ENCODE measurements at regions not wholly inside any gene's neighbourhood (a gene's known extent, or its start where the extent isn't known, plus 50 kb on each side); places are given as distances from the start of the nearest gene placed in this dataset.

DNA sequence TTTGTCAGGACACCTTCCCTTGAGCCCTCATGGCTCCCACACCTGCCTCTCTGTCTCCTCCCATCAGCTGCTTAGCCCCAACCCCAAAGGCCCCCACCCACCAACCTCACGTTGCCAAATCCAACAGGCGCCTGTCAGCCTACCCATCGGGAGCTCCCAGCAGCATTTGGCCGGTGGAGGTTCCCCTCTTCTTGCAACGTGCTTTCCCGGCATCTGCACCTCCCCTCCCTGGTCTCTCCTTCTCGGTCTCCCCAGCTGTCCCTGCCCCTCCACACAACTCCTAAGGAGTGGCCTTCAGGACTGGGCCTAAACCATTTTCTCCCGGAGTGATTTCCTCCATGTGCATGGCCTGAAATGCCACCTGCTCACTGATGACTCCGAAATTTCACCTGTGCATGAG, 71.9 kb downstream of the KLHDC7A start:
- DNase-seq: no peak
- ChIA-PET CTCF (no interaction called here), POLR2A (interaction anchor here (0.7 kb wide), 1 partner anchor 893 kb away, joined by 3 read pairs; no protein-coding TSS in a partner anchor)

DNA sequence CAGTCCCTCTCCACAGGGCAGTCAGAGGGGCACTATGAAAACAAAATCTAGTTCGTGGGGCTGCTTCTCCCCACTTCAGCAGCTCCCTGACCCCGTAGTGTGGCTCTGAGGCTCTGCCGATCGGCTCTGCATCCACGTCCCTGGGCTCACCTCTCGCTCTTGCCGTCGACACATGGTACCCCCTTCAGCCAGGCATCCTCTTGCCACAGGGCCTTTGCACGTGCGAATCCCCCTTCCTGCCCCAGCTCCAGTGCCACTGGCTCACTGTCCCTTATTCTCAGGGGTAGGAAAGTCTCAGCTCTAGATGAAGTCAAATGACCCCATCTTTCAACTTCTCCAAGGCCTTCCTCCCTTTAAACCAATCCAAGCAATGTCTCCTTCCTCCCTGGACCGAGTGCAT, 72.7 kb downstream of the KLHDC7A start:
- H3K9me3 ChIP-seq (ENCODE audit: control extremely low read depth in 1 of 5, control insufficient read depth in 4 of 5, insufficient read depth in 2 of 5, low read depth in 1 of 5, low read length in 4 of 5): no peaks in the 10 kb centered on the region
- no peak overlapping the region for H3K27ac ChIP-seq (ENCODE audit: insufficient read depth in 1 of 2, low read depth in 1 of 2, low read length in 2 of 2, poor library complexity in 1 of 2, severe bottlenecking in 2 of 2)
- no peak overlapping the region for H3K4me3 ChIP-seq (ENCODE audit: control insufficient read depth in 1 of 7, extremely low read depth in 1 of 7, insufficient read depth in 4 of 7, low read depth in 2 of 7, low read length in 6 of 7)
- DNase-seq: no peak
- no peaks in the 10 kb centered on the region for H3K4me1 ChIP-seq (ENCODE audit: control extremely low read depth in 1 of 4, control insufficient read depth in 4 of 4, insufficient read depth in 4 of 4, low read length in 3 of 4)
- H3K27me3 ChIP-seq (replicated peaks in 2 of 5; ENCODE audit: control insufficient read depth in 4 of 5, insufficient read depth in 5 of 5, low read length in 4 of 5): peaks cover 0 to 55% (median 12%) of the 10 kb centered on the region in 5 experiments
- ChIA-PET POLR2A (interaction anchor here (0.6 kb wide), 1 partner anchor 281 kb away, joined by 5 read pairs; no protein-coding TSS in a partner anchor), CTCF (interaction anchor here (0.8 to 1.1 kb wide), 3 partner anchors 18 to 630 kb away, joined by 3 to 4 read pairs (median 3); no protein-coding TSS in a partner anchor)
- no peaks in the 10 kb centered on the region for H3K36me3 ChIP-seq (ENCODE audit: control insufficient read depth in 4 of 4, insufficient read depth in 4 of 4, low read length in 3 of 4)
- WGBS (ENCODE audit: insufficient coverage): 100% methylated on average over 10 of the region's 11 CpGs

More for the DNA sequence above, 71.9 kb downstream of the KLHDC7A start:
- Histone ChIP-seq H3K36me3 (ENCODE audit: control insufficient read depth in 4 of 4, insufficient read depth in 4 of 4, low read length in 3 of 4) (no peaks in the 10 kb centered on the region), H3K27me3 (replicated peaks in 2 of 5; ENCODE audit: control insufficient read depth in 4 of 5, insufficient read depth in 5 of 5, low read length in 4 of 5) (peaks cover 0 to 55% (median 7%) of the 10 kb centered on the region in 5 experiments), H3K4me1 (ENCODE audit: control extremely low read depth in 1 of 4, control insufficient read depth in 4 of 4, insufficient read depth in 4 of 4, low read length in 3 of 4) (no peaks in the 10 kb centered on the region), H3K27ac (ENCODE audit: insufficient read depth in 1 of 2, low read depth in 1 of 2, low read length in 2 of 2, poor library complexity in 1 of 2, severe bottlenecking in 2 of 2) (no peak overlapping the region), H3K4me3 (ENCODE audit: control insufficient read depth in 1 of 7, extremely low read depth in 1 of 7, insufficient read depth in 4 of 7, low read depth in 2 of 7, low read length in 6 of 7) (no peak overlapping the region), H3K9me3 (ENCODE audit: control extremely low read depth in 1 of 5, control insufficient read depth in 4 of 5, insufficient read depth in 2 of 5, low read depth in 1 of 5, low read length in 4 of 5) (no peaks in the 10 kb centered on the region)
- 63% methylated on average over 9 of the region's 9 CpGs for WGBS (ENCODE audit: insufficient coverage)

DNA sequence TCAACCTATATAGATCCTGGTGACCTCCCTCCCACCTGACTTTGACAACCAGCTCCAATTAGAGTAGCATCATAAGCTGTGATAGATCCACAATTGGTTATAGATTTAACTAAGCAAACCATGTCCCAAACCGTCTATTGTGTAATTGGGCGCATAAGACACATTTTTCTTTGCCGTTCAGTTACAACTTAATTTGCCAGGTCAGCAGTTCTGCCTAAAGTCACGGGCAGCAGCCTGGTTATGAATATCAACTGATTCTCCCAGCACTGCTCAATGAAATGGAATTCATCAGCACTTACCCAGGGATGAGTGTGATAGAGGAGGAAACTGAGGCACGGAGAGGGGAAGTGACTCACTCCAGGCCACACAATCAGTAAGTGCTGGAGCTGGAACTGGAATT, 73.4 kb downstream of the KLHDC7A start:
- Histone ChIP-seq H3K27ac (ENCODE audit: insufficient read depth in 1 of 2, low read depth in 1 of 2, low read length in 2 of 2, poor library complexity in 1 of 2, severe bottlenecking in 2 of 2) (no peak overlapping the region), H3K4me3 (ENCODE audit: control insufficient read depth in 1 of 7, extremely low read depth in 1 of 7, insufficient read depth in 4 of 7, low read depth in 2 of 7, low read length in 6 of 7) (no peak overlapping the region), H3K9me3 (ENCODE audit: control extremely low read depth in 1 of 5, control insufficient read depth in 4 of 5, insufficient read depth in 2 of 5, low read depth in 1 of 5, low read length in 4 of 5) (no peaks in the 10 kb centered on the region), H3K36me3 (ENCODE audit: control insufficient read depth in 4 of 4, insufficient read depth in 4 of 4, low read length in 3 of 4) (no peaks in the 10 kb centered on the region), H3K27me3 (replicated peaks in 2 of 5; ENCODE audit: control insufficient read depth in 4 of 5, insufficient read depth in 5 of 5, low read length in 4 of 5) (peaks cover 0 to 55% (median 14%) of the 10 kb centered on the region in 5 experiments), H3K4me1 (ENCODE audit: control extremely low read depth in 1 of 4, control insufficient read depth in 4 of 4, insufficient read depth in 4 of 4, low read length in 3 of 4) (no peaks in the 10 kb centered on the region)
- CTCF ChIA-PET: interaction anchor here (0.8 to 1.1 kb wide), 4 partner anchors 17 to 631 kb away, joined by 3 to 4 read pairs (median 3); no protein-coding TSS in a partner anchor
- WGBS (ENCODE audit: insufficient coverage): 90% methylated on average over 5 of the region's 5 CpGs
- POLR2A ChIA-PET: interaction anchor here (0.6 kb wide), 1 partner anchor 281 kb away, joined by 5 read pairs; no protein-coding TSS in a partner anchor
- no peak for DNase-seq

DNA sequence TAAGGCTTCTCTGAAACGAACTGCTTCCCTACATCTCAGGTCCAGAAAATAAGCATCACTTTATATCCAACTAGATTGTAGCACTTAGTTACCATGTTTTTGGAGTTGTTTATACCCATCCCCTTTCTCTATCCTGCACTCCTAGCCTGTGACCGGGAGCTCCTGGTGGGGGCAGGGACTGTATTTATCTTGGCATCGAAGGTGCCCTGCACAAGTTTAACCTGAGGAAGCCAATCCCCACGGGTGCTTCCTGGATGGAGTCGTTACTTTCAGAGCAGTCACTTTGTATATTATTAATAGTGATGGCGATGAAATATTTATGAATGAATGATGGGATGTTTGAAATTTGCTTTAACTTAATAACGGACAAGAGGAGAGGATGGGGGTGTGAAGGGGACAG, 73.9 kb downstream of the KLHDC7A start:
- H3K4me1 ChIP-seq (ENCODE audit: control extremely low read depth in 1 of 4, control insufficient read depth in 4 of 4, insufficient read depth in 4 of 4, low read length in 3 of 4): no peaks in the 10 kb centered on the region
- no peaks in the 10 kb centered on the region for H3K9me3 ChIP-seq (ENCODE audit: control extremely low read depth in 1 of 5, control insufficient read depth in 4 of 5, insufficient read depth in 2 of 5, low read depth in 1 of 5, low read length in 4 of 5)
- H3K4me3 ChIP-seq (ENCODE audit: control insufficient read depth in 1 of 7, extremely low read depth in 1 of 7, insufficient read depth in 4 of 7, low read depth in 2 of 7, low read length in 6 of 7): no peak overlapping the region
- ChIA-PET CTCF (interaction anchor here (1.1 kb wide), 2 partner anchors 17 to 21 kb away, joined by 3 read pairs; no protein-coding TSS in a partner anchor), POLR2A (no interaction called here)
- H3K27ac ChIP-seq (ENCODE audit: insufficient read depth in 1 of 2, low read depth in 1 of 2, low read length in 2 of 2, poor library complexity in 1 of 2, severe bottlenecking in 2 of 2): no peak overlapping the region
- no peaks in the 10 kb centered on the region for H3K36me3 ChIP-seq (ENCODE audit: control insufficient read depth in 4 of 4, insufficient read depth in 4 of 4, low read length in 3 of 4)
- 60% methylated on average over 4 of the region's 7 CpGs for WGBS (ENCODE audit: insufficient coverage)
- peaks cover 0 to 57% (median 14%) of the 10 kb centered on the region in 5 experiments for H3K27me3 ChIP-seq (replicated peaks in 2 of 5; ENCODE audit: control insufficient read depth in 4 of 5, insufficient read depth in 5 of 5, low read length in 4 of 5)
- no peak for DNase-seq

DNA sequence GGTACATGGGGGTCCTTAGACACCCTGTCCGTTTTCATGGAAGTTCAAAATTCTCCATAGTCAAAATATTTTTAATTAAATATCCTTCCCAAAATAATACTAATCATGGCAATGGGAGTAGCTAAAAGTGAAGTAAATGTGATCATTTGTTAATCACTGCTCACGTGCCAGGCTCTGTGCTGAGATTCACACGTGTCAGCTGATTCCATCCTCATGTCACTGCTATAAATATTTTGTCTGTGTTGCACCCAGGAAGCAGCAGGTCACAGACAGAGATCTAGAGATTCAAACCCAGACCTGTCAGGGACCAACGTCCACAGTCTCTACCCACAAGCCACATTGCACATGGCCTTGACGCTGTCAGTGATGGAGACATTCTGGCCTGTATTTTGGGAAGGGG, 74.3 kb downstream of the KLHDC7A start:
- Histone ChIP-seq H3K4me1 (ENCODE audit: control extremely low read depth in 1 of 4, control insufficient read depth in 4 of 4, insufficient read depth in 4 of 4, low read length in 3 of 4) (no peaks in the 10 kb centered on the region), H3K9me3 (ENCODE audit: control extremely low read depth in 1 of 5, control insufficient read depth in 4 of 5, insufficient read depth in 2 of 5, low read depth in 1 of 5, low read length in 4 of 5) (no peaks in the 10 kb centered on the region), H3K27me3 (replicated peaks in 2 of 5; ENCODE audit: control insufficient read depth in 4 of 5, insufficient read depth in 5 of 5, low read length in 4 of 5) (peaks cover 0 to 61% (median 14%) of the 10 kb centered on the region in 5 experiments), H3K4me3 (ENCODE audit: control insufficient read depth in 1 of 7, extremely low read depth in 1 of 7, insufficient read depth in 4 of 7, low read depth in 2 of 7, low read length in 6 of 7) (no peak overlapping the region), H3K36me3 (ENCODE audit: control insufficient read depth in 4 of 4, insufficient read depth in 4 of 4, low read length in 3 of 4) (no peaks in the 10 kb centered on the region), H3K27ac (ENCODE audit: insufficient read depth in 1 of 2, low read depth in 1 of 2, low read length in 2 of 2, poor library complexity in 1 of 2, severe bottlenecking in 2 of 2) (no peak overlapping the region)
- DNase-seq: no peak
- CTCF ChIA-PET: interaction anchor here (1.1 to 1.6 kb wide), 2 partner anchors 26 to 36 kb away, joined by 3 read pairs; no protein-coding TSS in a partner anchor
- WGBS (ENCODE audit: insufficient coverage): 85% methylated on average over 3 of the region's 5 CpGs
- POLR2A ChIA-PET: no interaction called here

DNA sequence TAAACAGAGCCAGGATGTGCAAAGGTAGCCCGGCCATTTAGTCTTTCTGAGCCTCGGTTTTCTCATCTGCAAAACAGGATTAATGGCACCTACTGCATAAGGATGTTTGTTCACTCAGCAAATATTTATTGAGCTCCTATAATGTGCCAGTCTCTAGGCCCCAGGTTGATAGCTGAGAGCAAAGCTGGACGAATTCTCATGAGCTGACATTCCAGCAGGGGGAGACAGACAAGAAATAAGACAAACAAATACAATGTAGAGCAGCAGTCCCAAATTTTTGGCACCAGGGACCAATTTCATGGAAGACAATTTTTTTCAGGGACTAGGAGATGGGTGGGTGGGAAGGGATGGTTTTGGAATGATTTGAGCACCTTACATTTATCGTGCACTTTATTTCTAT, 74.3 kb upstream of the PAX7 start:
- CTCF ChIA-PET: interaction anchor here (1.0 to 1.6 kb wide), 4 partner anchors 8 to 26 kb away, joined by 3 to 5 read pairs (median 3); no protein-coding TSS in a partner anchor
- 49% methylated on average over 3 of the region's 4 CpGs for WGBS (ENCODE audit: insufficient coverage)
- Histone ChIP-seq H3K4me3 (ENCODE audit: control insufficient read depth in 1 of 7, extremely low read depth in 1 of 7, insufficient read depth in 4 of 7, low read depth in 2 of 7, low read length in 6 of 7) (no peak overlapping the region), H3K36me3 (ENCODE audit: control insufficient read depth in 4 of 4, insufficient read depth in 4 of 4, low read length in 3 of 4) (no peaks in the 10 kb centered on the region), H3K9me3 (ENCODE audit: control extremely low read depth in 1 of 5, control insufficient read depth in 4 of 5, insufficient read depth in 2 of 5, low read depth in 1 of 5, low read length in 4 of 5) (no peaks in the 10 kb centered on the region), H3K27me3 (replicated peaks in 2 of 5; ENCODE audit: control insufficient read depth in 4 of 5, insufficient read depth in 5 of 5, low read length in 4 of 5) (peaks cover 0 to 59% (median 18%) of the 10 kb centered on the region in 5 experiments), H3K4me1 (ENCODE audit: control extremely low read depth in 1 of 4, control insufficient read depth in 4 of 4, insufficient read depth in 4 of 4, low read length in 3 of 4) (no peaks in the 10 kb centered on the region), H3K27ac (ENCODE audit: insufficient read depth in 1 of 2, low read depth in 1 of 2, low read length in 2 of 2, poor library complexity in 1 of 2, severe bottlenecking in 2 of 2) (no peak overlapping the region)
- POLR2A ChIA-PET: no interaction called here
- DNase-seq: peak; percentile 14 to 26 (median 19)

DNA sequence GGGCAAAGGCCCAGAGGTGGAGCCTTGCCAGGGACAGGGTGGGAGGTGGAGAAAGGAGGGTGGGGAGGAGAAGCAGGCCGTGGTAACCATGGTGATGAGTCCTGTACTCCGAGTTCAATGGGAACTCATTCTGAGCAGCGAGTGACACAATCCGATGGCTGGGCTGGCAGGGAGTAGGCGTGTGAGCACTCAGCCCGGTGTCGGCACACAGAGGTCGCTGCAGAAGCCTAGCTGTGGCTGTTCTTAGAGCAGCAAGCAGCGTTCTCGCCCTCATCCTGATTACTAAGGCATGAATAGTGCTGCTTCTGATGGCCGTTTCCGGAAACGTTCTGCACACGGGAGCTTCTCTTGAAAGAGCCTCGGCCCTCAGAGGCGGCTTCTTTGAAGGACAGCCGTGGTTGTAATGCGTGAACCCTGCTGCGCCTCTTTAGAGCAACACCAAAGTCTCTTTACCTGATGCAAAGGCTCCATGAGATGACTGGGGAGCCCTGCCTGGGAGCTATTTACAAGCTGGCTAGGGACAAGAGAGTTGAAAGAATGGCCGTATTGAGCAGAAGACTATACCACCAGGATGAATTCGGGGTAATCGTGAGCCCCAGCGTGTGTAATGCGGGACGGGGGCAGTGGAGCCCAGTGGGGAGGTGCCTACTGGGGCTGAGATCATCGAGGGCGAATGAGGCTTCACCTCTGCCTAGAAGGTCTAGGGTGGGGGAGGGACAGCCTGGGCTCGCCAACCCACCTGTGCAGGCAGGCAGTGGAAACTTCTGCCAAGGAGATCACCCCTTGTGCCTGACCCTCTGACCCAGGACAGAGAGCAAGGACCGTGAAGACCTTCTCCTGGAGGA, 72.8 kb upstream of the PAX7 start:
- H3K4me3 ChIP-seq (ENCODE audit: control insufficient read depth in 1 of 7, extremely low read depth in 1 of 7, insufficient read depth in 4 of 7, low read depth in 2 of 7, low read length in 6 of 7): no peak overlapping the region
- H3K9me3 ChIP-seq (ENCODE audit: control extremely low read depth in 1 of 5, control insufficient read depth in 4 of 5, insufficient read depth in 2 of 5, low read depth in 1 of 5, low read length in 4 of 5): peaks cover 0 to 3% (median 0%) of the 10 kb centered on the region in 5 experiments
- peak in 1 of 3 donors; percentile 6 for DNase-seq
- H3K27ac ChIP-seq (ENCODE audit: insufficient read depth in 1 of 2, low read depth in 1 of 2, low read length in 2 of 2, poor library complexity in 1 of 2, severe bottlenecking in 2 of 2): no peak overlapping the region
- peaks cover 0 to 65% (median 22%) of the 10 kb centered on the region in 5 experiments for H3K27me3 ChIP-seq (replicated peaks in 2 of 5; ENCODE audit: control insufficient read depth in 4 of 5, insufficient read depth in 5 of 5, low read length in 4 of 5)
- ChIA-PET POLR2A (no interaction called here), CTCF (interaction anchor here (1.6 kb wide), 1 partner anchor 18 kb away, joined by 5 read pairs; no protein-coding TSS in a partner anchor)
- WGBS (ENCODE audit: insufficient coverage): 5% methylated on average over 28 of the region's 29 CpGs
- no peaks in the 10 kb centered on the region for H3K36me3 ChIP-seq (ENCODE audit: control insufficient read depth in 4 of 4, insufficient read depth in 4 of 4, low read length in 3 of 4)
- H3K4me1 ChIP-seq (ENCODE audit: control extremely low read depth in 1 of 4, control insufficient read depth in 4 of 4, insufficient read depth in 4 of 4, low read length in 3 of 4): no peaks in the 10 kb centered on the region
